Kidney glomerular epithelial cell (primary cell): ENCODE measurements at regions not wholly inside any gene's neighbourhood (a gene's known extent, or its start where the extent isn't known, plus 50 kb on each side); places are given as distances from the start of the nearest gene placed in this dataset.
A peak's percentile ranks its signal among the peaks of the same experiment; 100 is the strongest.

ENCODE experiments used
- DNase-seq: peaks from one replicate; lab custom pipeline; 2025; lab: John Stamatoyannopoulos, UW

GRCh38 chr3:194738254-194739093 lies 52.8 kb downstream of the FAM43A start:
- DNase-seq: peak; percentile 62

GRCh38 chr3:194739498-194740284 lies 54.0 kb downstream of the FAM43A start:
- peak; percentile 29 for DNase-seq

DNA sequence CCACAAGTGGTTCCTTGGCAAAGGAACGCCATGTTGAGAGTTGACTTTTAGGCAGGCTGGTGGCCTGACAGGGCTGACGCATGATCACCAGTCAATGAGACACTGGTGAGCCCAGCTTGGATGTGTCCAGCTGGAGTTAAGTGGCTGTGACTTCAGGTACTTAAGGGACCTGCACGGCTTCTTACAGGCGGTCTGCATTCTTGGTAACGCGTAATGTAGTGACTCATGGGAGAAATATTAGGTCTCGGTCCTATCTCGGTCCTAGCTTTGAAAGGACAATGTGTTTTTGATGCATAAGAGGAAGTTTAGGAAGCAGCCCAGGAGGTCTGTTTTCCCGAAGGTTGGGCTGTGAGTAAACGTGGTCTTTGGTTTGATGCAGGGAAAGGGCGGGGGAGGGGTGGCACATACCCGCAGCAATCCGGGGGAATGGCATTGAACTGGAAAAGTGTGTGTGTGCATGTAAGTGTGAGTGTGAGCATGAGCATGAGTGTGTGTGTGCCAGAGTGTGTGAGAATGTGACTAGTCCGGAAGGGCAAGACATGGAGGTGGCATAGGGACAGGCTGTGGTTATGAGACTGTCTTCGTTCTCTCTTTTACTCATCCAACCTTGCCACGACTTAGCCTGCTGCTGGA lies 55.3 kb downstream of the FAM43A start:
- peak; percentile 39 for DNase-seq

GRCh38 chr3:194741916-194742315 lies 56.2 kb downstream of the FAM43A start:
- no peak for DNase-seq

GRCh38 chr3:194744826-194745225 lies 59.1 kb downstream of the FAM43A start:
- no peak for DNase-seq

- DNase-seq: no peak
Observed at GRCh38 chr3:194745422-194746184, 59.9 kb downstream of the FAM43A start.

DNA sequence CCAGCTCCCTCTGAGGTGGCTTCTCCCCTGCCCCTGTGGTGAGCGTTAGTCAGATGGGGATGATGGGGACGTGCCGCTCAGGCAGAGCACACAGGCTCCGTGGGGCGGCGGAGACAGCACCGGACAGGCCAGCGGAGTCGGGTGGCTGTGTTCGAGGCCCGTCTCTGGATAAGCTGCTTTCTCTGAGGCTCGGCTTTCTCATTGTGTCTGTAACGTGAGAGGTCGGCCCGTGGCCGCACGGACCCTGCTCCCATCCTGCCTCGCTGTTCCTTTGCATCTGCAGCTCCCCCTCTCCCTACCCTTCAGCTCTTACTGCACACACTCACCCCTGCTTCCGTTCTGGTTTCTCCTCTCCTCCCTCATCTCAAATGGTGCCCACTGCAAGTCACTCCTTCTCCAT lies 62.5 kb downstream of the FAM43A start:
- DNase-seq: no peak

GRCh38 chr3:194749631-194750490 lies 64.2 kb downstream of the FAM43A start:
- no peak for DNase-seq

- DNase-seq: no peak
Observed at GRCh38 chr3:194750491-194750828, 64.8 kb downstream of the FAM43A start.

GRCh38 chr3:194755671-194756459 lies 70.2 kb downstream of the FAM43A start:
- no peak for DNase-seq

- no peak for DNase-seq
Observed at GRCh38 chr3:194756460-194756779, 70.7 kb downstream of the FAM43A start.

GRCh38 chr3:194756791-194757325 lies 71.2 kb downstream of the FAM43A start:
- no peak for DNase-seq

- no peak for DNase-seq
Observed at GRCh38 chr3:194757647-194758061, 72.0 kb downstream of the FAM43A start.

GRCh38 chr3:194758716-194759115 lies 73.0 kb downstream of the FAM43A start:
- no peak for DNase-seq

DNA sequence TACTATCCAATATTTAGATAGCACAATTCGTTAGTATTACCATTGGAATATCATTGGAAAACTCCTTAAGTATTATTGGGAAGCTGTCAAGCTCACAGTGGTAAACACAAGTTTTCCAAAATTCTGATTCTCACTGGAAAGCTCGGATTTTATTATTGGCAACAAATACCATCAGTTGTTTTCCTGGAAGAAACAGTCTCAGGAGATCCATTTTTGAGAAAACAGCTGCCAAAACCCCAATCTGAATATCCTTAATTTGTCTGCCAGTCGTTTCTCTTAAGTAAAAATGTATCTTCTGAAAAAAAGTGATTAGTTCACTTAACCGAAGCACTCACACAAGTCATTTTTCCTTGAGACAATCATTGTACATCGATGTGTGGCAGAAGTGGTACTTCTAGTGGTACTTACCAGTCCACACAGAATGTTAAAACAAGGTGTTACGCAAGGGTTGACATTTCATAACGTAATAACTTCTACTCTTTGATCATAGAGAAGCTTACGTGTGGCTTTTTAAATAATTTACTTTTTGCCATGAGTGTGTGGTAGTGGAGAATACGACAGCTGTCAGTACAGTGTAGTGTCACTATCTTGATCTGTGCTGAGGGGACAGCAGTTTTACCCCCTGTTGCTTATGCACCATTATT lies 74.9 kb downstream of the FAM43A start:
- no peak for DNase-seq

GRCh38 chr3:194761384-194761783 lies 75.7 kb downstream of the FAM43A start:
- DNase-seq: peak; percentile 69

GRCh38 chr3:194766845-194767244 lies 81.2 kb downstream of the FAM43A start:
- no peak for DNase-seq

GRCh38 chr3:194767446-194768207 lies 81.9 kb downstream of the FAM43A start:
- peak; percentile 67 for DNase-seq

- no peak for DNase-seq
Observed at GRCh38 chr3:194768586-194768985, 82.9 kb downstream of the FAM43A start.
